ENCODE measurements at regions not wholly inside any gene's neighbourhood (a gene's known extent, or its start where the extent isn't known, plus 50 kb on each side); places are given as distances from the start of the nearest gene placed in this dataset.

DNA sequence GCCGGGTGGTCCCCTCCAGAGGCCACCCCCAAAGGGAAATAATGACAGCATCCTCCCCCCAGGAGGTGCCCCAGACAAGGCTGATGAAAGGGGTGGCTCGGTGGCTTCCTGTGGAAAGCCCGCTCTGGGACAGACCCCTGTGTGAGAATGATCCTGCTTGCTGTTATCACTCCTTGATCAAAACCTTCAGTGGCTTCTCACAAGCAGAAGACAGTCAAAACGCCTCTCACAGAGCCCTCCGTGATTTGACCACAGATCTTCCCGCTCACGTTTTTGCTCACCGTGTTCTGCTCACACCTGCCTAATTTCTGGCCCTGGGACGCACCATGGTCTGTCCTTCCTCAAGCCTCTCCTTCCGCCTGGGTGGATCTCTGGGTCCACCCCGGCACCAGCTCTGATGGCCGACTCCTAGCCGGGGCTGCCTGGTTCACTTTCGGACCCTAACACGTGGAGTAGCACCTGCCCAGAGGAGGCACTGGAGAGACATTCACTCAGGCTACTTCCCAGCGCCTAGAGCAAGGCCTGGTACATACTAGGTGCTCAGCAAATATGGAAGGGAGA is 210.4 kb downstream of the ANKRD60 start:
- DNase-seq = no peak
- H3K9me3 ChIP-seq = no peaks in the 10 kb centered on the region
- peaks cover 0 to 3% (median 0%) of the 10 kb centered on the region in 4 donors for H3K27me3 ChIP-seq
- WGBS, 2 donors = 82 to 83% methylated on average over 10 to 15 of the region's 16 CpGs
- peak overlapping the region in 1 of 4 donors; percentile 69 for H3K27ac ChIP-seq
- intact Hi-C loops (cut with DNase I) = no loop called here
- no peaks in the 10 kb centered on the region for H3K36me3 ChIP-seq
- no peak overlapping the region for H3K4me3 ChIP-seq
- TF ChIP-seq POLR2A (IDR thresholded peaks at IDR 0.05) = no peak
- TF ChIP-seq, protein P1, sequence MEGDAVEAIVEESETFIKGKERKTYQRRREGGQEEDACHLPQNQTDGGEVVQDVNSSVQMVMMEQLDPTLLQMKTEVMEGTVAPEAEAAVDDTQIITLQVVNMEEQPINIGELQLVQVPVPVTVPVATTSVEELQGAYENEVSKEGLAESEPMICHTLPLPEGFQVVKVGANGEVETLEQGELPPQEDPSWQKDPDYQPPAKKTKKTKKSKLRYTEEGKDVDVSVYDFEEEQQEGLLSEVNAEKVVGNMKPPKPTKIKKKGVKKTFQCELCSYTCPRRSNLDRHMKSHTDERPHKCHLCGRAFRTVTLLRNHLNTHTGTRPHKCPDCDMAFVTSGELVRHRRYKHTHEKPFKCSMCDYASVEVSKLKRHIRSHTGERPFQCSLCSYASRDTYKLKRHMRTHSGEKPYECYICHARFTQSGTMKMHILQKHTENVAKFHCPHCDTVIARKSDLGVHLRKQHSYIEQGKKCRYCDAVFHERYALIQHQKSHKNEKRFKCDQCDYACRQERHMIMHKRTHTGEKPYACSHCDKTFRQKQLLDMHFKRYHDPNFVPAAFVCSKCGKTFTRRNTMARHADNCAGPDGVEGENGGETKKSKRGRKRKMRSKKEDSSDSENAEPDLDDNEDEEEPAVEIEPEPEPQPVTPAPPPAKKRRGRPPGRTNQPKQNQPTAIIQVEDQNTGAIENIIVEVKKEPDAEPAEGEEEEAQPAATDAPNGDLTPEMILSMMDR (IDR thresholded peaks at IDR 0.05) = no peak
- H3K4me1 ChIP-seq = peaks cover 0 to 15% (median 10%) of the 10 kb centered on the region in 3 donors

DNA sequence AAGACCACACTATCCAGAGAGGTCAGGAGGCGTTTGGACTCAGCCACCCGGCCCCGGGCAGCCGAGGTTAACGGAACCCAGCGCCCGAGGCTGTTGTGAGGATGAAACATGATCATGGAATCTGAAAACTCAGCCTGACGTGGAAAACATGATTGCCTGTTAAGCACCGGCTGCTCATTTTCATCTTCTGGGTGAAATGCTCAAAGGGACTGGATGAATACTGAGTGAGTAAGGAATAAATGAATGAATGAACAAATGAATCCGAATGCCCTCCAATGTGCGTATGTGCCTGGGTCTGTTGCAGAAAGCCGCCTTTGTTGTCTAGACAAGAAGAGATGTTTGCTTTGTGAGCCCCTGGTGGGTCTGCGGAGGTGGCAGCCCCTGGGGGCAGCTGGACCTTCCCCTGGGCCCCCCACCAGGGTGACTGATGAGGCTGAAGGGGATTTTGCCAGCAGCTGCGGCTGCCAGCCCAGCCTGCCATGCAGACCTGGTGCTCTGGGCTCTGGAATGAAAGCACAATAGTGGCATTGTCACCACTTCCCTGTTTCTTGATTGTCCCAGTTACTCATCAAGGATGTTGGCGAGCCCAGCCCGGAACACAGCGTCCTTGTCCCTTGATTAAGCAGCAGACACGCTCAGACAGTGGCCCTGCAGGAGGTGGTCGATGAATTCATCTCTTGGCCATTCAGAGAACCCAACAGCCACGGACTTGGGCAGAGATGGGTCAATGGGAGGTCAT is 211.1 kb downstream of the ANKRD60 start:
- intact Hi-C loops (cut with DNase I) = no loop called here
- Histone ChIP-seq H3K36me3 (no peaks in the 10 kb centered on the region), H3K27me3 (peaks cover 0 to 8% (median 0%) of the 10 kb centered on the region in 4 donors), H3K4me3 (no peak overlapping the region), H3K4me1 (peaks cover 0 to 17% (median 10%) of the 10 kb centered on the region in 3 donors), H3K9me3 (no peaks in the 10 kb centered on the region), H3K27ac (peak overlapping the region in 1 of 4 donors; percentile 69)
- WGBS, 2 donors = 62 to 73% methylated on average over 11 to 15 of the region's 20 CpGs
- TF ChIP-seq, protein P1 (IDR thresholded peaks at IDR 0.05) = no peak
- TF ChIP-seq POLR2A (IDR thresholded peaks at IDR 0.05) = no peak
- no peak for DNase-seq

DNA sequence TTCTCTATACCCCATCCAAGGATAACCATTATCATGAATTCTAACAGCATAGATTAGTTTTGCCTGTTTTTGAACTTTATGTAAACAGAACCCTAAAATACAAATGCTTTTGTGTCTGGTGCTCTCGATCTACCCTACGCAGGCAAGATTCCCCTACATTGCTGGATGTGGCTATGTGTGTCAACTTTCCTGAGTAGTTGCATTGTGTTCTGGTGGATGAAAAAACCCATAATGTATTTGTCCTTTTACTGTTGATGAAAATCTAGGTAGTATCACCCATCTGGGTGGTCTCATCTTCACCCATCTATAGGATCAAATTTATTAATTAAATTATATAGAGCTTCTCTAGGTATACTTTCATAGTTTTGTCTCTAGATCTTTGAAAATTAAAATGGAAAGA is 211.7 kb downstream of the ANKRD60 start:
- intact Hi-C loops (cut with DNase I) = no loop called here
- Histone ChIP-seq H3K9me3 (no peaks in the 10 kb centered on the region), H3K27ac (peak overlapping the region in 1 of 4 donors; percentile 22), H3K4me3 (no peak overlapping the region), H3K27me3 (peaks cover 0 to 13% (median 0%) of the 10 kb centered on the region in 4 donors), H3K36me3 (no peaks in the 10 kb centered on the region), H3K4me1 (peaks cover 0 to 17% (median 10%) of the 10 kb centered on the region in 3 donors)
- DNase-seq = no peak
- no peak for TF ChIP-seq POLR2A (IDR thresholded peaks at IDR 0.05)
- TF ChIP-seq, protein P1 (IDR thresholded peaks at IDR 0.05) = no peak
- 85 to 100% methylated on average over 2 of the region's 2 CpGs for WGBS, 2 donors

DNA sequence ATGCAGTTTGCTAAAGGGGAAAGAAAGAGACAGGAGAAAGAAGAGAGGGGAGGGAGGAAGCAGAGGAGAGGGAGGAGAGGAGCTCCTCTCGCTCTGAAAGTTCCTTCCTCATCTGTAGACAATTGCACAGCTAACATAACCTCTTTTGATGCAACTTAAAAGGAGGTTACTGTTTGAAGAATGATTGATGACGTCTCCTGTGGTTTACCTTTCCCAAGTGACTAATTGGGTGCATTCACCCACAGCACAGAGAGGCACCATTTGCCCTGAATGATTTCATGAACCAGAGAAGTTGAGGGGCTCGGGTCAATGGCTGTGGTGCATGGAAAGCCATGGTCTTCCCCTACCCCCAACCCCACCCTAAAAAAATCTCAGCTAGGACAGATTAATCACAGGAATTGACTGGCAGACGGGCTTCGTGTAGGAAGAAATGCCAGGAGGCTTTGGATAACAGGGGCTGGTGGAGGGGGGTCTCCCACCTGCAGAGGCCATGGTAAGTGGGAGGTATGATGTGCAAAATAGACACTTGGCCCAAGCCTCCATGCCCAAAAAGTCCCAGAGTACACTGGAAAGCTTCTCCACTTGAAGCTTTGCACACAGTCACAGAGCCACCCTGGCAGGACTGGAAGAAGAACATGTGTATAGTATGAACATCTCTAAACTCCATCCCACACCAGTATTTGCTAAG is 213.7 kb downstream of the ANKRD60 start:
- Histone ChIP-seq H3K4me3 (no peak overlapping the region), H3K4me1 (peaks cover 0 to 15% (median 3%) of the 10 kb centered on the region in 3 donors), H3K36me3 (no peaks in the 10 kb centered on the region), H3K27ac (no peak overlapping the region), H3K27me3 (peaks cover 0 to 19% (median 0%) of the 10 kb centered on the region in 4 donors), H3K9me3 (no peaks in the 10 kb centered on the region)
- intact Hi-C loops (cut with DNase I) = no loop called here
- WGBS, 2 donors = 52 to 57% methylated on average over 5 of the region's 5 CpGs
- TF ChIP-seq, protein P1 (IDR thresholded peaks at IDR 0.05) = no peak
- no peak for TF ChIP-seq POLR2A (IDR thresholded peaks at IDR 0.05)
- no peak for DNase-seq

All from esophagus squamous epithelium (tissue), 5 donors.